HepG2 (cell line): ENCODE measurements at regions not wholly inside any gene's neighbourhood (a gene's known extent, or its start where the extent isn't known, plus 50 kb on each side); places are given as distances from the start of the nearest gene placed in this dataset.

Source experiments
- ATAC-seq: fragments of 200-7000 bp; cut with Tn5 transposase; 3 replicates; pipeline ENCODE4 v1.9.1; 2020; ENCODE audit warnings: mild to moderate bottlenecking, moderate library complexity
- BruUV-seq: library from RNA; stranded (reverse); fragments of 400-500 nt; replicated peaks from 2 replicates; lab custom pipeline; 2021; lab: Mats Ljungman, UMichigan
- CTCF ChIA-PET: fragments of 300-600 bp; formaldehyde crosslinking; extraction: SDS; loops from one replicate; lab custom pipeline; 2021; ENCODE audit warnings: low total read pairs, inconsistent platforms, low intra/inter-chr PET ratio; lab: Yijun Ruan, JAX
- POLR2A ChIA-PET: fragments of 350-600 bp; sonication (Branson Sonifier 250); formaldehyde crosslinking; loops from one replicate; lab custom pipeline; 2020; ENCODE audit warnings: antibody characterized with exemption, inconsistent platforms; lab: Yijun Ruan, JAX
- DNase-seq: peaks from one replicate; pipeline ENCODE4 v3.0.0-alpha.2; 2015; ENCODE audit warnings: low spot score
- FAIRE-seq: peaks from 3 replicates; lab custom pipeline; 2011; peaks lifted over from hg19 to GRCh38; lab: Jason Lieb, UNC
- H2AFZ ChIP-seq: one replicate; pipeline ENCODE4 v1.6.1; 2011; ENCODE audit warnings: low read length, inconsistent platforms
- H3K27ac ChIP-seq: fragments of 300-600 bp; 3 replicates; pipeline ENCODE4 v1.8.0; 2011; ENCODE audit warnings: mixed run types, mild to moderate bottlenecking, mixed read lengths, low read length, inconsistent platforms; ENCODE audit not compliant: insufficient read depth; ENCODE audit errors: extremely low read length
- H3K27me3 ChIP-seq, 2 experiments: fragments of 200-600 bp in 1 of 2; 2 replicates in 1 of 2; 3 replicates in 1 of 2; pipeline versions ENCODE4 v1.6.0 to v1.8.0; 2011; ENCODE audit warnings: low read length in 2 of 2, mild to moderate bottlenecking in 2 of 2, moderate library complexity in 2 of 2, inconsistent platforms in 1 of 2; ENCODE audit not compliant: insufficient read depth in 2 of 2, control insufficient read depth in 1 of 2
- H3K36me3 ChIP-seq, 2 experiments: fragments of 200-600 bp in 1 of 2; replicated peaks in 1 of 2; 2 replicates in 1 of 2; 3 replicates in 1 of 2; pipeline versions ENCODE4 v1.5.1 to v1.8.0; 2011; ENCODE audit warnings: low read length in 2 of 2, inconsistent platforms in 1 of 2; ENCODE audit not compliant: insufficient read depth in 2 of 2, control insufficient read depth in 1 of 2
- H3K4me1 ChIP-seq: 2 replicates; pipeline ENCODE4 v1.5.1; 2012; ENCODE audit warnings: low read length, inconsistent platforms; ENCODE audit not compliant: insufficient read depth
- H3K4me2 ChIP-seq: 2 replicates; pipeline ENCODE4 v1.6.0; 2011; ENCODE audit warnings: low read depth, low read length, inconsistent platforms
- H3K4me3 ChIP-seq, 3 experiments: fragments of 200-600 bp in 1 of 3; sonication (generic), shearing (Covaris generic) in 1 of 3; replicated peaks in 1 of 3; 2 replicates each; pipeline ENCODE4 v1.5.1; 2011 to 2016; ENCODE audit warnings: low read length in 3 of 3, inconsistent platforms in 2 of 3, low read depth in 2 of 3, mild to moderate bottlenecking in 2 of 3, control low read depth in 1 of 3, mixed read lengths in 1 of 3; ENCODE audit not compliant: insufficient read depth in 1 of 3
- H3K79me2 ChIP-seq: one replicate; pipeline ENCODE4 v1.6.1; 2011; ENCODE audit warnings: low read length, inconsistent platforms; ENCODE audit not compliant: insufficient read depth
- H3K9ac ChIP-seq: 2 replicates; pipeline ENCODE4 v1.6.0; 2011; ENCODE audit warnings: mild to moderate bottlenecking, low read depth, low read length, inconsistent platforms; ENCODE audit not compliant: insufficient read depth
- H3K9me3 ChIP-seq: 2 replicates; pipeline ENCODE4 v1.5.1; 2012; ENCODE audit warnings: mild to moderate bottlenecking, low read length
- H4K20me1 ChIP-seq: 2 replicates; pipeline ENCODE4 v1.6.0; 2011; ENCODE audit warnings: inconsistent platforms, mild to moderate bottlenecking, low read length, moderate library complexity; ENCODE audit not compliant: insufficient read depth
- ATF7-NPFF ChIP-seq: sonication (generic); formaldehyde crosslinking; IDR thresholded peaks from 2 replicates; pipeline ENCODE4 v1.8.1; 2023; ENCODE audit warnings: mild to moderate bottlenecking, low read depth, missing genetic modification reagents, moderate library complexity
- HNF1B ChIP-seq: sonication (generic); formaldehyde crosslinking; IDR thresholded peaks from 2 replicates; pipeline ENCODE4 v1.5.1; 2020; ENCODE audit warnings: mild to moderate bottlenecking, moderate library complexity, missing genetic modification reagents
- RCOR2 ChIP-seq: IDR thresholded peaks from 2 replicates; pipeline ENCODE4 v1.6.1; 2016; ENCODE audit warnings: missing biosample characterization, missing genetic modification reagents
- ZNF34 ChIP-seq: sonication (generic); formaldehyde crosslinking; IDR thresholded peaks from 2 replicates; pipeline ENCODE4 v1.4.0; 2020; ENCODE audit warnings: mild to moderate bottlenecking, missing genetic modification reagents, borderline replicate concordance
- ZNF768 ChIP-seq: sonication (generic); formaldehyde crosslinking; IDR thresholded peaks from 2 replicates; pipeline ENCODE4 v1.4.0; 2020; ENCODE audit warnings: missing genetic modification reagents
- WGBS: methylation state at CpG from one replicate; pipeline ENCODE4 v1.1.6; 2017; ENCODE audit warnings: low lambda C conversion rate; 5-methylcytosine and 5-hydroxymethylcytosine counted together
- in situ Hi-C: cut with HindIII; loops from 2 replicates; pipeline ENCODE4 v1.10.0; 2017; ENCODE audit warnings: low pct_unique_long_range_greater_than_20kb; ENCODE audit not compliant: extremely low pct_ligation_motif_present
- intact Hi-C: fragments of 100-400 bp; cut with micrococcal nuclease; formaldehyde crosslinking; loops from one replicate; pipeline ENCODE4 v1.10.0; 2022; ENCODE audit not compliant: unreplicated experiment
- TF ChIP-seq, protein P1 (sequence below): sonication (generic); formaldehyde crosslinking; IDR thresholded peaks from 2 replicates; pipeline ENCODE4 v1.4.0; 2020; ENCODE audit warnings: missing genetic modification reagents, mild to moderate bottlenecking, borderline replicate concordance

GRCh38 chr17:36786867-36787266 is 150.4 kb upstream of the LHX1 start:
- Histone ChIP-seq H2AFZ (no peak overlapping the region), H3K4me2 (no peak overlapping the region), H3K9me3 (no peaks in the 10 kb centered on the region), H3K79me2 (no peaks in the 10 kb centered on the region), H3K4me1 (peaks cover 3% of the 10 kb centered on the region), H3K4me3 (no peak overlapping the region), H3K9ac (no peak overlapping the region), H3K36me3 (no peaks in the 10 kb centered on the region), H3K27me3 (peaks cover 0 to 3% of the 10 kb centered on the region in 2 experiments; a peak in 2 of 5 replicates), H3K27ac (no peak overlapping the region), H4K20me1 (no peaks in the 10 kb centered on the region)
- 3% methylated on average over 2 of the region's 2 CpGs for WGBS
- intact Hi-C loops (no loop called here), in situ Hi-C loops (no loop called here)
- POLR2A ChIA-PET, result no interaction called here
- no peak for DNase-seq
- no peak for ATAC-seq
- CTCF ChIA-PET, result no interaction called here
- TF ChIP-seq ZNF768, result no peak
- TF ChIP-seq ATF7-NPFF (CRISPR knock-in tag), result no peak
- no peak for TF ChIP-seq ZNF34
- no peak for TF ChIP-seq HNF1B (CRISPR knock-in tag)
- TF ChIP-seq, protein P1, sequence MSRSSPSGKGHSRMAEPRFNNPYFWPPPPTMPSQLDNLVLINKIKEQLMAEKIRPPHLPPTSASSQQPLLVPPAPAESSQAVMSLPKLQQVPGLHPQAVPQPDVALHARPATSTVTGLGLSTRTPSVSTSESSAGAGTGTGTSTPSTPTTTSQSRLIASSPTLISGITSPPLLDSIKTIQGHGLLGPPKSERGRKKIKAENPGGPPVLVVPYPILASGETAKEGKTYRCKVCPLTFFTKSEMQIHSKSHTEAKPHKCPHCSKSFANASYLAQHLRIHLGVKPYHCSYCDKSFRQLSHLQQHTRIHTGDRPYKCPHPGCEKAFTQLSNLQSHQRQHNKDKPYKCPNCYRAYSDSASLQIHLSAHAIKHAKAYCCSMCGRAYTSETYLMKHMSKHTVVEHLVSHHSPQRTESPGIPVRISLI, result no peak
- no peak for TF ChIP-seq RCOR2 (CRISPR knock-in tag)
- no peak for FAIRE-seq
- no TSS peak for BruUV-seq
